ENCODE measurements at regions not wholly inside any gene's neighbourhood (a gene's known extent, or its start where the extent isn't known, plus 50 kb on each side); places are given as distances from the start of the nearest gene placed in this dataset.
A peak's percentile ranks its signal among the peaks of the same experiment; 100 is the strongest.
"Not testable (repeated sequence)": the region's sequence is repeated elsewhere in the genome, so short reads cannot be mapped to it uniquely, and the experiment has no call there.

GRCh38 chrX:133483771-133484170 lies 68.5 kb upstream of the GPC4 start:
- not testable (repeated sequence) for DNase-seq (ENCODE audit: low read depth)

GRCh38 chrX:133482056-133482952 lies 67.0 kb upstream of the GPC4 start:
- DNase-seq (ENCODE audit: low read depth), result peak; percentile 87

- DNase-seq (ENCODE audit: low read depth), result no peak
Observed at GRCh38 chrX:133477986-133478385, 62.7 kb upstream of the GPC4 start.

GRCh38 chrX:133475953-133476352 lies 60.7 kb upstream of the GPC4 start:
- peak; percentile 44 for DNase-seq (ENCODE audit: low read depth)

GRCh38 chrX:133475521-133475920 lies 60.2 kb upstream of the GPC4 start:
- DNase-seq (ENCODE audit: low read depth), result no peak

GRCh38 chrX:133474574-133474973 lies 59.3 kb upstream of the GPC4 start:
- DNase-seq (ENCODE audit: low read depth), result no peak

- DNase-seq (ENCODE audit: low read depth), result no peak
Observed at GRCh38 chrX:133473451-133473850, 58.2 kb upstream of the GPC4 start.

GRCh38 chrX:133468051-133468450 lies 52.8 kb upstream of the GPC4 start:
- DNase-seq (ENCODE audit: low read depth), result no peak

GRCh38 chrX:133465254-133465653 lies 50.0 kb upstream of the GPC4 start:
- DNase-seq (ENCODE audit: low read depth), result no peak

Measured in fibroblast of gingiva (primary cell).